ENCODE measurements at regions not wholly inside any gene's neighbourhood (a gene's known extent, or its start where the extent isn't known, plus 50 kb on each side); places are given as distances from the start of the nearest gene placed in this dataset.

GRCh38 chr18:68429111-68429510, 285.8 kb downstream of the TMX3 start:
- no peak for TF ChIP-seq CTCF (IDR thresholded peaks at IDR 0.05; ENCODE audit: control extremely low read depth, extremely low read depth, low read depth, missing control alignments)
- DNase-seq (ENCODE audit: extremely low spot score) = no peak
- ChIA-PET CTCF (no interaction called here), POLR2A (no interaction called here)

GRCh38 chr18:68428661-68429060, 286.2 kb downstream of the TMX3 start:
- ChIA-PET POLR2A (no interaction called here), CTCF (no interaction called here)
- no peak for TF ChIP-seq CTCF (IDR thresholded peaks at IDR 0.05; ENCODE audit: control extremely low read depth, extremely low read depth, low read depth, missing control alignments)
- no peak for DNase-seq (ENCODE audit: extremely low spot score)

GRCh38 chr18:68427951-68428401, 286.9 kb downstream of the TMX3 start:
- CTCF ChIA-PET = no interaction called here
- TF ChIP-seq CTCF (IDR thresholded peaks at IDR 0.05; ENCODE audit: control extremely low read depth, extremely low read depth, low read depth, missing control alignments) = no peak
- POLR2A ChIA-PET = no interaction called here
- no peak for DNase-seq (ENCODE audit: extremely low spot score)

- no peak for TF ChIP-seq CTCF (IDR thresholded peaks at IDR 0.05; ENCODE audit: control extremely low read depth, extremely low read depth, low read depth, missing control alignments)
- POLR2A ChIA-PET = no interaction called here
- no peak for DNase-seq (ENCODE audit: extremely low spot score)
- CTCF ChIA-PET = no interaction called here
Measured at GRCh38 chr18:68426731-68427315, 288.1 kb downstream of the TMX3 start.

GRCh38 chr18:68418881-68419280, 296.0 kb downstream of the TMX3 start:
- CTCF ChIA-PET = no interaction called here
- DNase-seq (ENCODE audit: extremely low spot score) = no peak
- no peak for TF ChIP-seq CTCF (IDR thresholded peaks at IDR 0.05; ENCODE audit: control extremely low read depth, extremely low read depth, low read depth, missing control alignments)
- POLR2A ChIA-PET = no interaction called here

GRCh38 chr18:68418226-68418868, 296.6 kb downstream of the TMX3 start:
- CTCF ChIA-PET = no interaction called here

More at GRCh38 chr18:68418226-68418868, 296.6 kb downstream of the TMX3 start:
- POLR2A ChIA-PET = no interaction called here
- no peak for DNase-seq (ENCODE audit: extremely low spot score)
- TF ChIP-seq CTCF (IDR thresholded peaks at IDR 0.05; ENCODE audit: control extremely low read depth, extremely low read depth, low read depth, missing control alignments) = no peak
